CD14-positive monocyte (primary cell): ENCODE measurements at regions not wholly inside any gene's neighbourhood (a gene's known extent, or its start where the extent isn't known, plus 50 kb on each side); places are given as distances from the start of the nearest gene placed in this dataset.

ENCODE experiments used
- DNase-seq, 3 donors: peaks; one replicate each; pipeline ENCODE4 v3.0.0-alpha.2; 2011 to 2022
- H2AFZ ChIP-seq: 2 replicates; pipeline ENCODE4 v1.6.0; 2012; ENCODE audit warnings: mild to moderate bottlenecking, low read depth, low read length, inconsistent platforms; ENCODE audit not compliant: insufficient read depth, poor library complexity, severe bottlenecking
- H3K27ac ChIP-seq, 2 donors: 1 replicate in 1 of 2; 2 replicates in 1 of 2; pipeline ENCODE4 v1.5.1; 2012 to 2013; ENCODE audit warnings: low read length in 2 of 2, control low read depth in 1 of 2, inconsistent platforms in 1 of 2, low read depth in 1 of 2, mild to moderate bottlenecking in 1 of 2
- H3K27me3 ChIP-seq, 2 donors: one replicate each; pipeline versions ENCODE4 v1.6.0 to v1.6.1; 2011 to 2013; ENCODE audit warnings: low read length in 2 of 2; ENCODE audit not compliant: control insufficient read depth in 2 of 2, insufficient read depth in 2 of 2
- H3K36me3 ChIP-seq, 2 donors: replicated peaks in 1 of 2; 1 replicate in 1 of 2; 2 replicates in 1 of 2; pipeline versions ENCODE4 v1.5.1 to v1.6.1; 2012 to 2013; ENCODE audit warnings: low read length in 2 of 2, control low read depth in 1 of 2, inconsistent platforms in 1 of 2, mild to moderate bottlenecking in 1 of 2; ENCODE audit not compliant: insufficient read depth in 2 of 2, control insufficient read depth in 1 of 2
- H3K4me1 ChIP-seq, 2 donors: 1 replicate in 1 of 2; 2 replicates in 1 of 2; pipeline versions ENCODE4 v1.5.1 to v1.6.1; 2012 to 2013; ENCODE audit warnings: low read length in 2 of 2, control low read depth in 1 of 2, inconsistent platforms in 1 of 2, mild to moderate bottlenecking in 1 of 2, moderate library complexity in 1 of 2; ENCODE audit not compliant: insufficient read depth in 2 of 2, control insufficient read depth in 1 of 2
- H3K4me2 ChIP-seq: replicated peaks from 2 replicates; pipeline ENCODE3; 2012; ENCODE audit warnings: low read length, moderate library complexity, mild to moderate bottlenecking; ENCODE audit not compliant: poor library complexity, severe bottlenecking; ENCODE audit errors: extremely low read depth
- H3K4me3 ChIP-seq, 3 experiments: fragments of 200-600 bp in 1 of 3; sonication (generic) in 1 of 3; replicated peaks in 1 of 3; 1 replicate in 2 of 3; 2 replicates in 1 of 3; pipeline ENCODE4 v1.5.1; 2011 to 2013; ENCODE audit warnings: low read length in 3 of 3, mild to moderate bottlenecking in 3 of 3, control low read depth in 2 of 3, low read depth in 2 of 3, inconsistent platforms in 1 of 3, moderate library complexity in 1 of 3
- H3K79me2 ChIP-seq: 2 replicates; pipeline ENCODE4 v1.6.0; 2012; ENCODE audit warnings: mild to moderate bottlenecking, control low read depth, inconsistent platforms, low read length, moderate library complexity; ENCODE audit not compliant: insufficient read depth
- H3K9ac ChIP-seq: 2 replicates; pipeline ENCODE4 v1.6.0; 2017; ENCODE audit warnings: low read length, mild to moderate bottlenecking; ENCODE audit not compliant: insufficient read depth, poor library complexity, severe bottlenecking
- H3K9me3 ChIP-seq, 2 donors: replicated peaks in 1 of 2; 1 replicate in 1 of 2; 2 replicates in 1 of 2; pipeline versions ENCODE4 v1.5.1 to v1.6.1; 2012 to 2013; ENCODE audit warnings: low read length in 2 of 2, control low read depth in 1 of 2; ENCODE audit not compliant: control insufficient read depth in 1 of 2, insufficient read depth in 1 of 2
- H4K20me1 ChIP-seq: 2 replicates; pipeline ENCODE4 v1.6.0; 2012; ENCODE audit warnings: mild to moderate bottlenecking, low read length, control low read depth, moderate library complexity; ENCODE audit not compliant: insufficient read depth
- H3K27ac Mint-ChIP-seq, 7 donors: one replicate each; pipeline ENCODE4 v1.8.0; 2020; ENCODE audit warnings: mild to moderate bottlenecking in 7 of 7, mixed read lengths in 7 of 7, moderate library complexity in 6 of 7, inconsistent platforms in 2 of 7
- H3K27me3 Mint-ChIP-seq, 3 donors: one replicate each; pipeline ENCODE4 v1.8.0; 2021 to 2022; ENCODE audit warnings: low read depth in 3 of 3, mild to moderate bottlenecking in 3 of 3, mixed read lengths in 3 of 3, moderate library complexity in 3 of 3, inconsistent platforms in 1 of 3
- H3K36me3 Mint-ChIP-seq, 2 donors: one replicate each; pipeline ENCODE4 v1.8.0; 2020; ENCODE audit warnings: mixed read lengths in 2 of 2, inconsistent platforms in 1 of 2, mild to moderate bottlenecking in 1 of 2
- H3K4me1 Mint-ChIP-seq: one replicate; pipeline ENCODE4 v1.8.0; 2020; ENCODE audit warnings: mild to moderate bottlenecking, mixed read lengths
- H3K4me3 Mint-ChIP-seq, 2 donors: one replicate each; pipeline ENCODE4 v1.8.0; 2020; ENCODE audit warnings: mild to moderate bottlenecking in 2 of 2, mixed read lengths in 2 of 2, moderate library complexity in 1 of 2
- H3K9me3 Mint-ChIP-seq, 7 donors: one replicate each; pipeline ENCODE4 v1.8.0; 2020 to 2022; ENCODE audit warnings: mixed read lengths in 7 of 7, mild to moderate bottlenecking in 6 of 7, moderate library complexity in 6 of 7, inconsistent platforms in 2 of 7
- WGBS: methylation state at CpG from one replicate; pipeline ENCODE4 v1.1.5; 2013; ENCODE audit warnings: missing lambda C conversion rate; ENCODE audit not compliant: insufficient coverage; 5-methylcytosine and 5-hydroxymethylcytosine counted together
- intact Hi-C, 2 donors: fragments of 100-400 bp; cut with micrococcal nuclease; formaldehyde crosslinking; loops; one replicate each; pipeline versions ENCODE4 v1.15.0 to v1.15.1; 2023
- TF ChIP-seq, protein P1 (sequence below): fragments of 200-600 bp; IDR thresholded peaks from one replicate; pipeline ENCODE4 v1.8.0; 2022; ENCODE audit warnings: antibody characterized with exemption, mild to moderate bottlenecking

GRCh38 chr15:97733373-97733772, 227.1 kb upstream of the ARRDC4 start:
- no peak overlapping the region for H2AFZ ChIP-seq
- H3K36me3 Mint-ChIP-seq: no peaks in the 10 kb centered on the region
- H3K27me3 ChIP-seq: no peaks in the 10 kb centered on the region
- no peaks in the 10 kb centered on the region for H3K36me3 ChIP-seq
- no peak overlapping the region for H3K9ac ChIP-seq
- H3K27ac ChIP-seq: no peak overlapping the region
- no peak overlapping the region for H3K4me3 Mint-ChIP-seq
- no peaks in the 10 kb centered on the region for H4K20me1 ChIP-seq
- no peaks in the 10 kb centered on the region for H3K9me3 Mint-ChIP-seq
- WGBS: 91% methylated on average over 3 of the region's 3 CpGs
- H3K79me2 ChIP-seq: no peaks in the 10 kb centered on the region
- H3K27me3 Mint-ChIP-seq: peaks cover 0 to 6% (median 0%) of the 10 kb centered on the region in 3 donors
- TF ChIP-seq, protein P1, sequence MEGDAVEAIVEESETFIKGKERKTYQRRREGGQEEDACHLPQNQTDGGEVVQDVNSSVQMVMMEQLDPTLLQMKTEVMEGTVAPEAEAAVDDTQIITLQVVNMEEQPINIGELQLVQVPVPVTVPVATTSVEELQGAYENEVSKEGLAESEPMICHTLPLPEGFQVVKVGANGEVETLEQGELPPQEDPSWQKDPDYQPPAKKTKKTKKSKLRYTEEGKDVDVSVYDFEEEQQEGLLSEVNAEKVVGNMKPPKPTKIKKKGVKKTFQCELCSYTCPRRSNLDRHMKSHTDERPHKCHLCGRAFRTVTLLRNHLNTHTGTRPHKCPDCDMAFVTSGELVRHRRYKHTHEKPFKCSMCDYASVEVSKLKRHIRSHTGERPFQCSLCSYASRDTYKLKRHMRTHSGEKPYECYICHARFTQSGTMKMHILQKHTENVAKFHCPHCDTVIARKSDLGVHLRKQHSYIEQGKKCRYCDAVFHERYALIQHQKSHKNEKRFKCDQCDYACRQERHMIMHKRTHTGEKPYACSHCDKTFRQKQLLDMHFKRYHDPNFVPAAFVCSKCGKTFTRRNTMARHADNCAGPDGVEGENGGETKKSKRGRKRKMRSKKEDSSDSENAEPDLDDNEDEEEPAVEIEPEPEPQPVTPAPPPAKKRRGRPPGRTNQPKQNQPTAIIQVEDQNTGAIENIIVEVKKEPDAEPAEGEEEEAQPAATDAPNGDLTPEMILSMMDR: no peak
- DNase-seq: no peak
- no peaks in the 10 kb centered on the region for H3K4me1 ChIP-seq
- no peaks in the 10 kb centered on the region for H3K9me3 ChIP-seq
- no peaks in the 10 kb centered on the region for H3K4me1 Mint-ChIP-seq
- intact Hi-C loops: no loop called here
- H3K4me3 ChIP-seq: no peak overlapping the region
- H3K27ac Mint-ChIP-seq: no peak overlapping the region
- H3K4me2 ChIP-seq: no peak overlapping the region

- Histone ChIP-seq H3K4me1 (no peaks in the 10 kb centered on the region), H3K9ac (no peak overlapping the region), H3K36me3 (no peaks in the 10 kb centered on the region), H2AFZ (no peak overlapping the region), H3K4me2 (no peak overlapping the region), H4K20me1 (no peaks in the 10 kb centered on the region), H3K4me3 (no peak overlapping the region), H3K27ac (no peak overlapping the region), H3K79me2 (no peaks in the 10 kb centered on the region), H3K27me3 (no peaks in the 10 kb centered on the region), H3K9me3 (no peaks in the 10 kb centered on the region)
- intact Hi-C loops: no loop called here
- TF ChIP-seq, protein P1: no peak
- no peaks in the 10 kb centered on the region for H3K4me1 Mint-ChIP-seq
- H3K4me3 Mint-ChIP-seq: no peak overlapping the region
- DNase-seq: no peak
- H3K9me3 Mint-ChIP-seq: peaks cover 0 to 3% (median 0%) of the 10 kb centered on the region in 7 donors
- H3K36me3 Mint-ChIP-seq: no peaks in the 10 kb centered on the region
- no CpG with 5 or more reads among the region's 3 CpGs for WGBS
- no peak overlapping the region for H3K27ac Mint-ChIP-seq
- H3K27me3 Mint-ChIP-seq: peaks cover 0 to 1% (median 0%) of the 10 kb centered on the region in 3 donors
Measured at GRCh38 chr15:97736748-97737147, 223.8 kb upstream of the ARRDC4 start.
